NCI-H226 (cell line): ENCODE measurements at regions not wholly inside any gene's neighbourhood (a gene's known extent, or its start where the extent isn't known, plus 50 kb on each side); places are given as distances from the start of the nearest gene placed in this dataset.
A peak's percentile ranks its signal among the peaks of the same experiment; 100 is the strongest.
"Not testable (repeated sequence)": the region's sequence is repeated elsewhere in the genome, so short reads cannot be mapped to it uniquely, and the experiment has no call there.

Source experiments
- DNase-seq: peaks from one replicate; pipeline ENCODE4 v3.0.0-alpha.2; 2015

GRCh38 chr2:128512379-128513115 is 193.9 kb upstream of the HS6ST1 start:
- DNase-seq = no peak

- no peak for DNase-seq
Observed at GRCh38 chr2:128513116-128513960, 194.7 kb upstream of the HS6ST1 start.

GRCh38 chr2:128513961-128514283 is 195.3 kb upstream of the HS6ST1 start:
- no peak for DNase-seq

- no peak for DNase-seq
Observed at GRCh38 chr2:128514555-128514955, 195.9 kb upstream of the HS6ST1 start.

GRCh38 chr2:128516938-128517337 is 198.3 kb upstream of the HS6ST1 start:
- no peak for DNase-seq

- not testable (repeated sequence) for DNase-seq
Observed at GRCh38 chr2:128519028-128519427, 200.4 kb upstream of the HS6ST1 start.

GRCh38 chr2:128519517-128520215 is 201.0 kb upstream of the HS6ST1 start:
- DNase-seq = no peak

GRCh38 chr2:128520340-128520739 is 201.7 kb upstream of the HS6ST1 start:
- DNase-seq = no peak

GRCh38 chr2:128520791-128521190 is 202.1 kb upstream of the HS6ST1 start:
- DNase-seq = no peak

GRCh38 chr2:128521482-128521881 is 202.8 kb upstream of the HS6ST1 start:
- DNase-seq = no peak

- DNase-seq = no peak
Observed at GRCh38 chr2:128522829-128523228, 204.2 kb upstream of the HS6ST1 start.

- no peak for DNase-seq
Observed at GRCh38 chr2:128523457-128523856, 204.8 kb upstream of the HS6ST1 start.

GRCh38 chr2:128524183-128524582 is 205.5 kb upstream of the HS6ST1 start:
- DNase-seq = no peak

GRCh38 chr2:128525653-128526052 is 207.0 kb upstream of the HS6ST1 start:
- DNase-seq = no peak

- DNase-seq = no peak
Observed at GRCh38 chr2:128526455-128526976, 207.8 kb upstream of the HS6ST1 start.

GRCh38 chr2:128528133-128528532 is 209.5 kb upstream of the HS6ST1 start:
- no peak for DNase-seq

- no peak for DNase-seq
Observed at GRCh38 chr2:128530025-128530573, 211.4 kb upstream of the HS6ST1 start.

GRCh38 chr2:128531856-128532255 is 213.2 kb upstream of the HS6ST1 start:
- DNase-seq = no peak

GRCh38 chr2:128533101-128533500 is 214.4 kb upstream of the HS6ST1 start:
- DNase-seq = no peak

- no peak for DNase-seq
Observed at GRCh38 chr2:128534688-128535392, 216.2 kb upstream of the HS6ST1 start.

- DNase-seq = peak; percentile 12
Observed at GRCh38 chr2:128535953-128536352, 217.3 kb upstream of the HS6ST1 start.

GRCh38 chr2:128536925-128537620 is 218.4 kb upstream of the HS6ST1 start:
- peak; percentile 15 for DNase-seq
